OCI-LY7 (cell line): ENCODE measurements at regions not wholly inside any gene's neighbourhood (a gene's known extent, or its start where the extent isn't known, plus 50 kb on each side); places are given as distances from the start of the nearest gene placed in this dataset.

Experiments
- BruUV-seq: library from RNA; stranded (reverse); fragments of 400-500 nt; replicated peaks from 2 replicates; lab custom pipeline; 2021; lab: Mats Ljungman, UMichigan
- CTCF ChIA-PET: fragments of 300-600 bp; sonication (Branson Sonifier 250); formaldehyde crosslinking; loops from one replicate; lab custom pipeline; 2022; ENCODE audit warnings: antibody characterized with exemption; ENCODE audit not compliant: unreplicated experiment; lab: Charles Lee
- POLR2A ChIA-PET: fragments of 300-600 bp; sonication (Branson Sonifier 250); formaldehyde crosslinking; loops from one replicate; lab custom pipeline; 2022; ENCODE audit warnings: antibody characterized with exemption; lab: Charles Lee
- DNase-seq: peaks from one replicate; pipeline ENCODE4 v3.0.0-alpha.2; 2015; ENCODE audit warnings: low spot score
- H2AFZ ChIP-seq: fragments of 200-600 bp; sonication (generic), shearing (Covaris generic); 2 replicates; pipeline ENCODE4 v1.6.1; 2014; ENCODE audit warnings: mild to moderate bottlenecking, antibody characterized with exemption, low read length, moderate library complexity
- H3K27ac ChIP-seq: fragments of 200-600 bp; sonication (generic); 2 replicates; pipeline ENCODE4 v1.5.1; 2014; ENCODE audit warnings: mixed run types, low read depth, mild to moderate bottlenecking, moderate library complexity, low read length, inconsistent platforms; ENCODE audit not compliant: poor library complexity, severe bottlenecking
- H3K36me3 ChIP-seq: fragments of 200-600 bp; sonication (generic); 2 replicates; pipeline ENCODE4 v1.6.1; 2014; ENCODE audit warnings: mild to moderate bottlenecking, antibody characterized with exemption, low read length, moderate library complexity, mixed read lengths; ENCODE audit not compliant: insufficient read depth
- H3K4me1 ChIP-seq: fragments of 200-600 bp; sonication (generic); 2 replicates; pipeline ENCODE4 v1.5.1; 2014; ENCODE audit warnings: mild to moderate bottlenecking, low read length; ENCODE audit not compliant: insufficient read depth, poor library complexity, severe bottlenecking
- H3K4me2 ChIP-seq: fragments of 200-600 bp; sonication (generic); 2 replicates; pipeline ENCODE4 v1.6.1; 2014; ENCODE audit warnings: mild to moderate bottlenecking, low read length
- H3K4me3 ChIP-seq: fragments of 200-600 bp; sonication (generic); 2 replicates; pipeline ENCODE4 v1.5.1; 2014; ENCODE audit warnings: mild to moderate bottlenecking, low read depth, low read length; ENCODE audit not compliant: poor library complexity, severe bottlenecking
- H3K79me2 ChIP-seq: fragments of 200-600 bp; sonication (generic); 2 replicates; pipeline ENCODE4 v1.6.1; 2016; ENCODE audit warnings: low read depth, mild to moderate bottlenecking, low read length, moderate library complexity, mixed read lengths; ENCODE audit not compliant: insufficient read depth
- H3K9me2 ChIP-seq: fragments of 200-600 bp; sonication (generic); 2 replicates; pipeline ENCODE4 v1.6.1; 2016; ENCODE audit warnings: mild to moderate bottlenecking, low read length, mixed read lengths; ENCODE audit not compliant: insufficient read depth
- H3K9me3 ChIP-seq: fragments of 200-600 bp; sonication (generic); 2 replicates; pipeline ENCODE4 v1.6.1; 2014; ENCODE audit warnings: mild to moderate bottlenecking, mixed run types, low read length, mixed read lengths
- H4K20me1 ChIP-seq: fragments of 200-600 bp; sonication (generic); 2 replicates; pipeline ENCODE4 v1.6.1; 2014; ENCODE audit warnings: mild to moderate bottlenecking, antibody characterized with exemption, low read length, moderate library complexity, mixed read lengths; ENCODE audit not compliant: insufficient read depth
- EZH2phosphoT487 ChIP-seq: fragments of 200-600 bp; sonication (generic); IDR thresholded peaks from 2 replicates; pipeline ENCODE4 v1.6.1; 2018; ENCODE audit warnings: low read depth, borderline replicate concordance, mild to moderate bottlenecking, mixed run types, antibody characterized with exemption, low read length, moderate library complexity, mixed read lengths
- intact Hi-C: fragments of 100-400 bp; cut with micrococcal nuclease; formaldehyde crosslinking; loops from one replicate; pipeline ENCODE4 v1.10.0; 2022; ENCODE audit not compliant: unreplicated experiment
- TF ChIP-seq, protein P1 (sequence below): fragments of 200-600 bp; sonication (generic); conservative IDR thresholded peaks from 2 replicates; pipeline ENCODE4 v1.5.1; 2014; ENCODE audit warnings: mild to moderate bottlenecking, antibody characterized with exemption, low read length, moderate library complexity, mixed read lengths

DNA sequence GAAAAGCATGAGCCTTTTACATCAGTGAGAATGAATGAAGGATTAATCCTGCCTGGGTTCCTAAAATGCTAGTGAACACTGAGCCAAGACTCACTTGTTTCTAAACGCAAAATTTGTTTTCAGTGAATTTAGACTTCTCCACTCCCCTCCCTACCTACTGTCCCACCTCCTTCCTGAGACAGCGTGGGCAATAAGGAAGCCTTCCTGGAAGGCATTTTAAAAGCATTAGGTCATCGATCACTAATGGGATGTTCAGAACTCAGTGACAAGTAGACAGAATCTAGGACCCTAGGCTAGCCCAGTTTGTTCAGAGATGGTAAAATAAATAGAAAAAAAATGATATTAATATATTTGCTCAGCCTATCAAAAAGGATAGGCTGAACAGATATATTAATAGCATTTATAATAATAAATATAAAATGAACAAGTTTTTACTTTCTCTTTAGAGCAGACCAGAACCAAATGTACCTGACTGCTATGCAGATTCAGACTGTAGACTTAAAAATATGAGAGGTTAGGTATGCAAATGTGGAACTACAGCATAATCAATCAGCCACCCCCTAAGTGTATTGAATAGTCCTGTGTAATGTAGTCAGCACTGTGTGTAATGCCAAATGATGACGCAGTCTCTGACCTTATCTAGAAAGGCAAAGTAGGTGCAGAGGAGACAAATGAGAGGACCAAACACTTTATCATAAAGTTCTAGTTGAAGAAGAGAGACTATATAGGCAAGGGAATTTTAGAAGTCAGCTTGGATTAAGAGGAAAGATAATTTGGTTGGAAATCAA is 331.1 kb downstream of the GPAT3 start:
- no peaks in the 10 kb centered on the region for H3K9me2 ChIP-seq
- no TSS peak for BruUV-seq
- POLR2A ChIA-PET = no interaction called here

GRCh38 chr4:83865417-83866150 is 329.7 kb downstream of the GPAT3 start:
- no peaks in the 10 kb centered on the region for H3K79me2 ChIP-seq
- no peaks in the 10 kb centered on the region for H4K20me1 ChIP-seq
- H3K4me2 ChIP-seq = no peak overlapping the region
- DNase-seq = no peak
- H3K27ac ChIP-seq = no peak overlapping the region
- intact Hi-C loops = no loop called here
- no peak overlapping the region for H3K4me3 ChIP-seq
- H2AFZ ChIP-seq = no peak overlapping the region
- H3K4me1 ChIP-seq = no peaks in the 10 kb centered on the region
- H3K9me3 ChIP-seq = no peaks in the 10 kb centered on the region
- no TSS peak for BruUV-seq
- no peaks in the 10 kb centered on the region for H3K9me2 ChIP-seq
- ChIA-PET CTCF (no interaction called here), POLR2A (no interaction called here)
- H3K36me3 ChIP-seq = no peaks in the 10 kb centered on the region
- TF ChIP-seq, protein P1, sequence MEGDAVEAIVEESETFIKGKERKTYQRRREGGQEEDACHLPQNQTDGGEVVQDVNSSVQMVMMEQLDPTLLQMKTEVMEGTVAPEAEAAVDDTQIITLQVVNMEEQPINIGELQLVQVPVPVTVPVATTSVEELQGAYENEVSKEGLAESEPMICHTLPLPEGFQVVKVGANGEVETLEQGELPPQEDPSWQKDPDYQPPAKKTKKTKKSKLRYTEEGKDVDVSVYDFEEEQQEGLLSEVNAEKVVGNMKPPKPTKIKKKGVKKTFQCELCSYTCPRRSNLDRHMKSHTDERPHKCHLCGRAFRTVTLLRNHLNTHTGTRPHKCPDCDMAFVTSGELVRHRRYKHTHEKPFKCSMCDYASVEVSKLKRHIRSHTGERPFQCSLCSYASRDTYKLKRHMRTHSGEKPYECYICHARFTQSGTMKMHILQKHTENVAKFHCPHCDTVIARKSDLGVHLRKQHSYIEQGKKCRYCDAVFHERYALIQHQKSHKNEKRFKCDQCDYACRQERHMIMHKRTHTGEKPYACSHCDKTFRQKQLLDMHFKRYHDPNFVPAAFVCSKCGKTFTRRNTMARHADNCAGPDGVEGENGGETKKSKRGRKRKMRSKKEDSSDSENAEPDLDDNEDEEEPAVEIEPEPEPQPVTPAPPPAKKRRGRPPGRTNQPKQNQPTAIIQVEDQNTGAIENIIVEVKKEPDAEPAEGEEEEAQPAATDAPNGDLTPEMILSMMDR = no peak
- no peak for TF ChIP-seq EZH2phosphoT487

More for the DNA sequence above, 331.1 kb downstream of the GPAT3 start:
- intact Hi-C loops = no loop called here
- Histone ChIP-seq H3K4me3 (no peak overlapping the region), H2AFZ (no peak overlapping the region), H4K20me1 (no peaks in the 10 kb centered on the region), H3K79me2 (no peaks in the 10 kb centered on the region), H3K9me3 (no peaks in the 10 kb centered on the region), H3K4me1 (no peaks in the 10 kb centered on the region), H3K4me2 (no peak overlapping the region), H3K36me3 (no peaks in the 10 kb centered on the region), H3K27ac (no peak overlapping the region)
- DNase-seq = no peak
- CTCF ChIA-PET = no interaction called here
- TF ChIP-seq EZH2phosphoT487 = no peak
- TF ChIP-seq, protein P1 = no peak
